ENCODE measurements at regions not wholly inside any gene's neighbourhood (a gene's known extent, or its start where the extent isn't known, plus 50 kb on each side); places are given as distances from the start of the nearest gene placed in this dataset.

DNA sequence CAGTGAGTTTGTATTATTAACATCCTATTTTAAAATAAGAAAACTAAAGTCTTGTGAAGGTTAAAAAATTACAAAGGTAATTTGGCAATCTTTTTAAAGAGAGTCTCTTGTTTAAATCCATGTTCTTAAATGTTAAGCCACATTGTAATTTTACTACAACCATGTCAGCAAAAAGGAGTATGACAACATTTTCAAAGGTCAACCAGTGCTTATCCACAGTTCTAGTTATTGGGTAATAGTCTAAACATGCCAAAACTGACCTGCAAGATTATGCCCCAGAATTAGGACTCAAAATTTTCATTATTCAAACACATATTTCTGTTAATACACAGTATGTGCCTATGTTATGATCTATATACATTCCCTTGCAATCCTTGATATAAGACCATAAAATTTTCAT is 1312.6 kb upstream of the CHAC2 start:
- DNase-seq (ENCODE audit: low spot score): no peak
- TF ChIP-seq, protein P1, sequence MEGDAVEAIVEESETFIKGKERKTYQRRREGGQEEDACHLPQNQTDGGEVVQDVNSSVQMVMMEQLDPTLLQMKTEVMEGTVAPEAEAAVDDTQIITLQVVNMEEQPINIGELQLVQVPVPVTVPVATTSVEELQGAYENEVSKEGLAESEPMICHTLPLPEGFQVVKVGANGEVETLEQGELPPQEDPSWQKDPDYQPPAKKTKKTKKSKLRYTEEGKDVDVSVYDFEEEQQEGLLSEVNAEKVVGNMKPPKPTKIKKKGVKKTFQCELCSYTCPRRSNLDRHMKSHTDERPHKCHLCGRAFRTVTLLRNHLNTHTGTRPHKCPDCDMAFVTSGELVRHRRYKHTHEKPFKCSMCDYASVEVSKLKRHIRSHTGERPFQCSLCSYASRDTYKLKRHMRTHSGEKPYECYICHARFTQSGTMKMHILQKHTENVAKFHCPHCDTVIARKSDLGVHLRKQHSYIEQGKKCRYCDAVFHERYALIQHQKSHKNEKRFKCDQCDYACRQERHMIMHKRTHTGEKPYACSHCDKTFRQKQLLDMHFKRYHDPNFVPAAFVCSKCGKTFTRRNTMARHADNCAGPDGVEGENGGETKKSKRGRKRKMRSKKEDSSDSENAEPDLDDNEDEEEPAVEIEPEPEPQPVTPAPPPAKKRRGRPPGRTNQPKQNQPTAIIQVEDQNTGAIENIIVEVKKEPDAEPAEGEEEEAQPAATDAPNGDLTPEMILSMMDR (IDR thresholded peaks at IDR 0.05; ENCODE audit: borderline replicate concordance, control extremely low read depth, extremely low read depth, insufficient read depth, missing control alignments): no peak
- in situ Hi-C loops (cut with MboI; ENCODE audit: low sequenced_read_pairs, unreplicated experiment): no loop called here

DNA sequence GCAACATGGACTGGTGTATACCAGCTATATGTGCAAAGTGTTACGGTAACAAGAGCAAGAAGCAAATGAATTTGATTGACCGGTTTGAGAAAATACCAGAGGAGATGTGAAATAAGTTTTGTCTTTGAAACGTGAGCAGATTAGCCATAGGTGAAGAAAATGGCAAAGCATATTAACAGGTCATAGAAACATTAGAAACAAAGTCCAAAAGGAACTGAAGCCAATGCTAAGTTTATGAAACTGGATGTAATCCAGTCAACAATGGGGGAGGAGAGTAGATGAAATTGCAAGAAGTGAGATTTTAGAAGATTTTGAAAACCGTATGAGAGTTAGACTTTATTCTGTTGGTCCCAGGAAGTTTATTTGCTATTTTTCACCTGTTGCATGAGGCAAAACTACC is 1315.4 kb upstream of the CHAC2 start:
- TF ChIP-seq, protein P1 (IDR thresholded peaks at IDR 0.05; ENCODE audit: borderline replicate concordance, control extremely low read depth, extremely low read depth, insufficient read depth, missing control alignments): no peak
- in situ Hi-C loops (cut with MboI; ENCODE audit: low sequenced_read_pairs, unreplicated experiment): no loop called here
- no peak for DNase-seq (ENCODE audit: low spot score)

DNA sequence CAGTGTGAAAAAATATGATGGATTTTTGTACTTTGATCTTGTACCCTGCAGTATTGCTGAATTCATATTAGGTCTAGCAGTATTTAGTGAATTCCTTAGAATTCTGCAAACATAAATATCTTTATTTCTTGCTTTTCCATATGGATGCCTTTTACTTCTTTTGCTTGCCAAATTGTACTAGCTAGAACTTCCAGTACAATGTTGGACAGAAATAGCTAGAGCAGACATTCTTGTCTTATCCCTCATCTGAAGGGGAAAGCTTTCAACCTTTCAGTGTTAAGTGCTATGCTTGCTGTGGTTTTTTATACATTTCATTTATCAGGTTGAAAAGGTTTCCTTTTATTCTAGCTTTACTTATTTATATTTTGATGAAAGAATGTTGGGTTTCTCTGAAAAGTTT is 1321.9 kb upstream of the CHAC2 start:
- TF ChIP-seq, protein P1 (IDR thresholded peaks at IDR 0.05; ENCODE audit: borderline replicate concordance, control extremely low read depth, extremely low read depth, insufficient read depth, missing control alignments): no peak
- DNase-seq (ENCODE audit: low spot score): no peak
- in situ Hi-C loops (cut with MboI; ENCODE audit: low sequenced_read_pairs, unreplicated experiment): no loop called here

DNA sequence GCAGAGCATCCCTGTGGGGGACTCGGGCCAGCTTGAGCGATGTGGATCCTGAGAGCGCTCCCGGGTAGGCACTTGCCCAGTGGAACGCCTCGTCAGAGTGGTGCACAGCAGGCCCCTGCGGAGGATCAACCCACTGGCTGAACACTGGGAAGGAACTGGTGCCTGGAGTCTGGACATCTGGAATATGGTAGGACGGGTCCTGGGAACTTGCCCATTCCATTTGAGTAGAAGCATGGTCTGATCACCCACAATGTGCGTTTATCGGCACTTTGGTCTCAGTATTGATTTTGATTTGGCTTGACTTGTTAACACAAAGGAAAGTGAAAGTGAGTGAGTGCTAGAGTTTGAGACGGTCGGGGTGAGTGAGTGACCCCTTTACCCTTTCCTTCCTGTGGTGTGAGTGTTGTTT is 1336.2 kb upstream of the CHAC2 start:
- no peak for DNase-seq (ENCODE audit: low spot score)
- TF ChIP-seq, protein P1 (IDR thresholded peaks at IDR 0.05; ENCODE audit: borderline replicate concordance, control extremely low read depth, extremely low read depth, insufficient read depth, missing control alignments): no peak
- in situ Hi-C loops (cut with MboI; ENCODE audit: low sequenced_read_pairs, unreplicated experiment): no loop called here

DNA sequence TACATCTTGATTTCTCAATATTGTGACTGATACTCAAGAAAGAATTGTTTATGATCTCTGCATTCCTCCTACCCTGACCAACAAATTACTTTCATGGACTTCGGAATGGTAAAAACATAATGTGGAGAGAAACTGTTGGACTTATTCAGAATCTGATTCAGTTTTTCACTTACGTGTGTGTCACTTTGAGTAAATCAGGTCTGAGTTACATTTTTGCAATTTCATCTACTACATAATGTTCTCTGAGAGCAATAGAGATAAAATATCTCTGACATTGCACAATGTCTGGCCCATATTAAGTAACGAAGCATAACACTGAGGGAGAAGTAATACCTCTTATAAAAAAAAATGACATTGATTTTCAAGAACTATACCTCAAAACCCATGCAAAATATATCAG is 1337.9 kb upstream of the CHAC2 start:
- TF ChIP-seq, protein P1 (IDR thresholded peaks at IDR 0.05; ENCODE audit: borderline replicate concordance, control extremely low read depth, extremely low read depth, insufficient read depth, missing control alignments): no peak
- in situ Hi-C loops (cut with MboI; ENCODE audit: low sequenced_read_pairs, unreplicated experiment): no loop called here
- DNase-seq (ENCODE audit: low spot score): no peak

DNA sequence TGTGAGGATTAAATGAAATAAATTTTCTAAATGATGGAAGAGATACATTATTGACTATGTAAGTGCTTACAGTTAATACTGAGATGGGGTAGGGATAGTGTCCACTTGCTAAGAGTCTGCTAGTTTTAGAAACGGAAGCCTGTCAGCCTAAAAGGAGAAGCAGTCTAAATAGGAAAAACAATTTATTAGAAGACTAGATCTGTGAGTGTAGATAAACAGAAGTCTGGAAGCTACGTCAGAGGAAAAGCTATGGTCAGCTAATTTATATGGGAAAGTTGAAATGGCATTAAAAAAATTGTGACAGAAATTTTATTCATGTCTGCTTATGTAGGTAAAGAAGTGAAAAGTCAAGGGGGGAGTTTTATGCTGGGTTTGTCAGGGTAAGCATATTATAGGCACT is 1338.4 kb upstream of the CHAC2 start:
- no peak for DNase-seq (ENCODE audit: low spot score)
- in situ Hi-C loops (cut with MboI; ENCODE audit: low sequenced_read_pairs, unreplicated experiment): no loop called here
- TF ChIP-seq, protein P1 (IDR thresholded peaks at IDR 0.05; ENCODE audit: borderline replicate concordance, control extremely low read depth, extremely low read depth, insufficient read depth, missing control alignments): no peak

DNA sequence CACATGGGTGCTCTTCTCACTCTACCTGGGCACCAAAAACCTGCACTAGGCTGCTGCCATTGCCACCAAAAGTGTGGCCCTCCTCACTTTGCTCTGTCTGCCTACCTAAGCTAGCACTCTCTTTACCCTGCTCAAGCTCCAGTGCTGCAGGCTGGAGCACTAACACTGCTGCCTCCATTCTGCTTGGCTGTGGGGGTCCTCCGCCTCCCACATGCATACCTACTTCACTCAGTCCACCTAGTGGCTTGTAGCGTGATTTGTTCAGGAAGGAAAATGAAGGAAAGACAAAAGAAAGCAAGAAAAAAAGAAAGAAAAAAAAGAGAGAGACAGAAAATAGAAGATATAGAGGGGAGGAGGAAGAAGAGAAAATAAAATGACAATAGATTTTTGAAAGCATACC is 1339.4 kb upstream of the CHAC2 start:
- in situ Hi-C loops (cut with MboI; ENCODE audit: low sequenced_read_pairs, unreplicated experiment): no loop called here
- TF ChIP-seq, protein P1 (IDR thresholded peaks at IDR 0.05; ENCODE audit: borderline replicate concordance, control extremely low read depth, extremely low read depth, insufficient read depth, missing control alignments): no peak
- no peak for DNase-seq (ENCODE audit: low spot score)
